Neural cell (in vitro differentiated cells): ENCODE measurements at regions not wholly inside any gene's neighbourhood (a gene's known extent, or its start where the extent isn't known, plus 50 kb on each side); places are given as distances from the start of the nearest gene placed in this dataset.

Source experiments
- H2AFZ ChIP-seq: fragments of 200-600, 300-800 bp; sonication (generic), shearing (Covaris generic); 2 replicates; pipeline ENCODE4 v1.6.0; 2014; ENCODE audit warnings: low read depth, mild to moderate bottlenecking, antibody characterized with exemption, low read length, moderate library complexity
- H3F3A ChIP-seq: fragments of 200-600 bp; shearing (Covaris generic); 2 replicates; pipeline ENCODE4 v1.6.1; 2016; ENCODE audit warnings: mild to moderate bottlenecking, moderate library complexity, mixed read lengths, antibody characterized with exemption, low read length; ENCODE audit not compliant: insufficient read depth, poor library complexity, severe bottlenecking
- H3K27ac ChIP-seq: fragments of 200-600, 300-800 bp; sonication (generic), shearing (Covaris generic); 2 replicates; pipeline ENCODE4 v1.5.1; 2014; ENCODE audit warnings: mild to moderate bottlenecking, low read length, moderate library complexity
- H3K27me3 ChIP-seq: fragments of 300-800, 200-600 bp; sonication (generic), shearing (Covaris generic); 2 replicates; pipeline ENCODE4 v1.6.0; 2014; ENCODE audit warnings: mild to moderate bottlenecking, low read depth, low read length, moderate library complexity; ENCODE audit not compliant: insufficient read depth
- H3K36me3 ChIP-seq: fragments of 300-800, 200-600 bp; sonication (generic), shearing (Covaris generic); 2 replicates; pipeline ENCODE4 v1.5.1; 2014; ENCODE audit warnings: mild to moderate bottlenecking, antibody characterized with exemption, low read length, moderate library complexity; ENCODE audit not compliant: insufficient read depth
- H3K4me2 ChIP-seq: fragments of 300-800, 200-600 bp; sonication (generic), shearing (Covaris generic); 2 replicates; pipeline ENCODE4 v1.6.0; 2014; ENCODE audit warnings: mild to moderate bottlenecking, low read length
- H3K4me3 ChIP-seq: fragments of 300-800, 200-600 bp; sonication (generic), shearing (Covaris generic); 2 replicates; pipeline ENCODE4 v1.5.1; 2014; ENCODE audit warnings: mild to moderate bottlenecking, low read length, moderate library complexity
- H3K79me2 ChIP-seq: fragments of 200-600 bp; shearing (Covaris generic); replicated peaks from 2 replicates; pipeline ENCODE4 v1.6.0; 2014; ENCODE audit warnings: mild to moderate bottlenecking, low read length, moderate library complexity; ENCODE audit not compliant: insufficient read depth
- H3K9ac ChIP-seq: fragments of 300-800, 200-600 bp; sonication (generic), shearing (Covaris generic); 2 replicates; pipeline ENCODE4 v1.6.1; 2016; ENCODE audit warnings: mild to moderate bottlenecking, low read length, mixed read lengths
- H3K9me2 ChIP-seq: fragments of 200-600 bp; shearing (Covaris generic); 2 replicates; pipeline ENCODE4 v1.6.1; 2016; ENCODE audit warnings: mild to moderate bottlenecking, low read length, mixed read lengths; ENCODE audit not compliant: insufficient read depth
- H3K9me3 ChIP-seq: fragments of 200-600, 300-800 bp; sonication (generic), shearing (Covaris generic); 2 replicates; pipeline ENCODE4 v1.6.1; 2016; ENCODE audit warnings: mild to moderate bottlenecking, mixed run types, low read length, moderate library complexity, mixed read lengths
- H4K20me1 ChIP-seq: fragments of 200-600 bp; shearing (Covaris generic); 2 replicates; pipeline ENCODE4 v1.6.1; 2016; ENCODE audit warnings: mild to moderate bottlenecking, mixed run types; ENCODE audit not compliant: insufficient read depth
- EP300 ChIP-seq: fragments of 450-650 bp; conservative IDR thresholded peaks from 2 replicates; pipeline ENCODE4 v1.6.1; 2014; ENCODE audit warnings: antibody characterized with exemption, mild to moderate bottlenecking, moderate library complexity; ENCODE audit not compliant: poor library complexity, severe bottlenecking
- EZH2 ChIP-seq: fragments of 200-600, 300-800 bp; shearing (Covaris generic), sonication (generic); IDR thresholded peaks from 2 replicates; pipeline ENCODE4 v1.6.1; 2014; ENCODE audit warnings: antibody characterized with exemption, low read length, borderline replicate concordance, mild to moderate bottlenecking; ENCODE audit not compliant: insufficient read depth, poor library complexity, severe bottlenecking
- MXI1 ChIP-seq: fragments of 450-650 bp; conservative IDR thresholded peaks from 2 replicates; pipeline ENCODE4 v1.6.1; 2014; ENCODE audit warnings: antibody characterized with exemption, mild to moderate bottlenecking; ENCODE audit not compliant: poor library complexity, severe bottlenecking
- POLR2AphosphoS5 ChIP-seq: IDR thresholded peaks from 2 replicates; pipeline ENCODE4 v1.6.1; 2012
- RAD21 ChIP-seq: fragments of 450-650 bp; conservative IDR thresholded peaks from 2 replicates; pipeline ENCODE4 v1.6.1; 2014; ENCODE audit warnings: antibody characterized with exemption, mild to moderate bottlenecking, moderate library complexity
- SMC3 ChIP-seq: fragments of 450-650 bp; conservative IDR thresholded peaks from 2 replicates; pipeline ENCODE4 v1.6.1; 2014; ENCODE audit warnings: antibody characterized with exemption, mild to moderate bottlenecking, moderate library complexity; ENCODE audit not compliant: poor library complexity
- TAF1 ChIP-seq: IDR thresholded peaks from 2 replicates; pipeline ENCODE4 v1.6.1; 2012; ENCODE audit warnings: low read depth
- TF ChIP-seq, protein P1 (sequence below): fragments of 450-650 bp; IDR thresholded peaks from 2 replicates; pipeline ENCODE4 v1.5.1; 2014; ENCODE audit warnings: antibody characterized with exemption, mild to moderate bottlenecking, moderate library complexity; ENCODE audit not compliant: poor library complexity, severe bottlenecking
- TF ChIP-seq, protein P2 (sequence below): IDR thresholded peaks from 2 replicates; pipeline ENCODE4 v1.6.1; 2012; ENCODE audit warnings: borderline replicate concordance

- H3K9me2 ChIP-seq = no peaks in the 10 kb centered on the region
- H3K9ac ChIP-seq = no peak overlapping the region
- no peaks in the 10 kb centered on the region for H4K20me1 ChIP-seq
- no peak overlapping the region for H3K27ac ChIP-seq
- H3K36me3 ChIP-seq = no peaks in the 10 kb centered on the region
- TF ChIP-seq POLR2AphosphoS5 (no peak), SMC3 (no peak), EZH2 (no peak), RAD21 (no peak), EP300 (no peak), MXI1 (no peak)
- TF ChIP-seq, protein P1, sequence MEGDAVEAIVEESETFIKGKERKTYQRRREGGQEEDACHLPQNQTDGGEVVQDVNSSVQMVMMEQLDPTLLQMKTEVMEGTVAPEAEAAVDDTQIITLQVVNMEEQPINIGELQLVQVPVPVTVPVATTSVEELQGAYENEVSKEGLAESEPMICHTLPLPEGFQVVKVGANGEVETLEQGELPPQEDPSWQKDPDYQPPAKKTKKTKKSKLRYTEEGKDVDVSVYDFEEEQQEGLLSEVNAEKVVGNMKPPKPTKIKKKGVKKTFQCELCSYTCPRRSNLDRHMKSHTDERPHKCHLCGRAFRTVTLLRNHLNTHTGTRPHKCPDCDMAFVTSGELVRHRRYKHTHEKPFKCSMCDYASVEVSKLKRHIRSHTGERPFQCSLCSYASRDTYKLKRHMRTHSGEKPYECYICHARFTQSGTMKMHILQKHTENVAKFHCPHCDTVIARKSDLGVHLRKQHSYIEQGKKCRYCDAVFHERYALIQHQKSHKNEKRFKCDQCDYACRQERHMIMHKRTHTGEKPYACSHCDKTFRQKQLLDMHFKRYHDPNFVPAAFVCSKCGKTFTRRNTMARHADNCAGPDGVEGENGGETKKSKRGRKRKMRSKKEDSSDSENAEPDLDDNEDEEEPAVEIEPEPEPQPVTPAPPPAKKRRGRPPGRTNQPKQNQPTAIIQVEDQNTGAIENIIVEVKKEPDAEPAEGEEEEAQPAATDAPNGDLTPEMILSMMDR = no peak
- TF ChIP-seq, protein P2, sequence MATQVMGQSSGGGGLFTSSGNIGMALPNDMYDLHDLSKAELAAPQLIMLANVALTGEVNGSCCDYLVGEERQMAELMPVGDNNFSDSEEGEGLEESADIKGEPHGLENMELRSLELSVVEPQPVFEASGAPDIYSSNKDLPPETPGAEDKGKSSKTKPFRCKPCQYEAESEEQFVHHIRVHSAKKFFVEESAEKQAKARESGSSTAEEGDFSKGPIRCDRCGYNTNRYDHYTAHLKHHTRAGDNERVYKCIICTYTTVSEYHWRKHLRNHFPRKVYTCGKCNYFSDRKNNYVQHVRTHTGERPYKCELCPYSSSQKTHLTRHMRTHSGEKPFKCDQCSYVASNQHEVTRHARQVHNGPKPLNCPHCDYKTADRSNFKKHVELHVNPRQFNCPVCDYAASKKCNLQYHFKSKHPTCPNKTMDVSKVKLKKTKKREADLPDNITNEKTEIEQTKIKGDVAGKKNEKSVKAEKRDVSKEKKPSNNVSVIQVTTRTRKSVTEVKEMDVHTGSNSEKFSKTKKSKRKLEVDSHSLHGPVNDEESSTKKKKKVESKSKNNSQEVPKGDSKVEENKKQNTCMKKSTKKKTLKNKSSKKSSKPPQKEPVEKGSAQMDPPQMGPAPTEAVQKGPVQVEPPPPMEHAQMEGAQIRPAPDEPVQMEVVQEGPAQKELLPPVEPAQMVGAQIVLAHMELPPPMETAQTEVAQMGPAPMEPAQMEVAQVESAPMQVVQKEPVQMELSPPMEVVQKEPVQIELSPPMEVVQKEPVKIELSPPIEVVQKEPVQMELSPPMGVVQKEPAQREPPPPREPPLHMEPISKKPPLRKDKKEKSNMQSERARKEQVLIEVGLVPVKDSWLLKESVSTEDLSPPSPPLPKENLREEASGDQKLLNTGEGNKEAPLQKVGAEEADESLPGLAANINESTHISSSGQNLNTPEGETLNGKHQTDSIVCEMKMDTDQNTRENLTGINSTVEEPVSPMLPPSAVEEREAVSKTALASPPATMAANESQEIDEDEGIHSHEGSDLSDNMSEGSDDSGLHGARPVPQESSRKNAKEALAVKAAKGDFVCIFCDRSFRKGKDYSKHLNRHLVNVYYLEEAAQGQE = no peak
- H3F3A ChIP-seq = no peaks in the 10 kb centered on the region
- H3K4me3 ChIP-seq = no peak overlapping the region
- no peak overlapping the region for H2AFZ ChIP-seq
- H3K9me3 ChIP-seq = no peaks in the 10 kb centered on the region
- H3K27me3 ChIP-seq = no peaks in the 10 kb centered on the region
- H3K79me2 ChIP-seq = no peaks in the 10 kb centered on the region
- H3K4me2 ChIP-seq = no peak overlapping the region
Observed at GRCh38 chr5:145591578-145591977, 243.6 kb downstream of the PRELID2 start.

DNA sequence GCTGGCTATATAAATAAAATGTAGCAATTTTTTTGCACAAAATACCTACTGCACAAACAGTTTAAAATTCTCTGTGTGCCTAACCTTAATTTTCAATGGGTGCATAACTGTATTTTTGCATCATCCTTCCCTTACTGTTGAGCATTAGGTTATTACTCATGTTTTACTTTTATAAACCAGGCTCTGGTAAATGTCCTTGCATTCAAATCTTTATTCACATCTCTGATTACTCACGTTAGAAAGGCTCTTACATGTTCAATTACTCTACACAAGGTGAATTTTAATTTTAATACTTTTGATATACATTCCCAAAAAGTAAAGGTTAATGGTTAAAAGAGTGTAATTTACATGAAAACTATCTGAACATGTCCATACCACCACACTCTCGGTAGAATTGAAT lies 246.1 kb downstream of the PRELID2 start:
- no peaks in the 10 kb centered on the region for H3F3A ChIP-seq
- H3K27ac ChIP-seq = no peak overlapping the region
- H3K4me2 ChIP-seq = no peak overlapping the region
- H3K9ac ChIP-seq = no peak overlapping the region
- no peaks in the 10 kb centered on the region for H3K9me3 ChIP-seq
- no peak overlapping the region for H2AFZ ChIP-seq
- H3K4me3 ChIP-seq = no peak overlapping the region
- H3K79me2 ChIP-seq = no peaks in the 10 kb centered on the region
- TF ChIP-seq, protein P1 = no peak
- TF ChIP-seq EP300 = no peak
- TF ChIP-seq RAD21 = no peak
- TF ChIP-seq, protein P2 = no peak
- TF ChIP-seq TAF1 = no peak
- no peak for TF ChIP-seq SMC3
- no peaks in the 10 kb centered on the region for H4K20me1 ChIP-seq
- no peaks in the 10 kb centered on the region for H3K27me3 ChIP-seq
- no peaks in the 10 kb centered on the region for H3K36me3 ChIP-seq
- H3K9me2 ChIP-seq = no peaks in the 10 kb centered on the region
